Activated CD8-positive, alpha-beta T cell treated with anti-CD3 and anti-CD28 coated beads for 36 hours (primary cell): ENCODE measurements at regions not wholly inside any gene's neighbourhood (a gene's known extent, or its start where the extent isn't known, plus 50 kb on each side); places are given as distances from the start of the nearest gene placed in this dataset.

Experiments
- ATAC-seq: fragments of 200-7000 bp; cut with Tn5 transposase; one replicate; pipeline ENCODE4 v1.10.0; 2021; ENCODE audit warnings: mild to moderate bottlenecking, moderate library complexity
- CTCF ChIA-PET: fragments of 350-600 bp; sonication (Branson Sonifier 250); formaldehyde crosslinking; loops from one replicate; lab custom pipeline; 2021; ENCODE audit warnings: antibody characterized with exemption; lab: Charles Lee
- POLR2A ChIA-PET: fragments of 350-600 bp; sonication (Branson Sonifier 250); formaldehyde crosslinking; loops from one replicate; lab custom pipeline; 2021; ENCODE audit warnings: antibody characterized with exemption; lab: Charles Lee
- DNase-seq: peaks from one replicate; pipeline ENCODE4 v3.0.0-alpha.2; 2020
- H3K27ac Mint-ChIP-seq: one replicate; pipeline ENCODE4 v1.8.0; 2021; ENCODE audit warnings: mild to moderate bottlenecking, mixed read lengths
- H3K27me3 Mint-ChIP-seq: one replicate; pipeline ENCODE4 v1.8.0; 2021; ENCODE audit warnings: mixed read lengths
- H3K36me3 Mint-ChIP-seq: one replicate; pipeline ENCODE4 v1.8.0; 2021; ENCODE audit warnings: low read depth, mixed read lengths
- H3K4me1 Mint-ChIP-seq: one replicate; pipeline ENCODE4 v1.8.0; 2021; ENCODE audit warnings: low read depth, mixed read lengths
- H3K4me3 Mint-ChIP-seq: one replicate; pipeline ENCODE4 v1.8.0; 2021; ENCODE audit warnings: mild to moderate bottlenecking, moderate library complexity, mixed read lengths
- H3K9me3 Mint-ChIP-seq: one replicate; pipeline ENCODE4 v1.8.0; 2021; ENCODE audit warnings: mixed read lengths
- CTCF ChIP-seq: fragments of 200-600 bp; IDR thresholded peaks from one replicate; pipeline ENCODE4 v1.8.0; 2022; ENCODE audit warnings: antibody characterized with exemption, mild to moderate bottlenecking
- intact Hi-C: fragments of 100-400 bp; cut with micrococcal nuclease; formaldehyde crosslinking; loops from one replicate; pipeline ENCODE4 v1.10.0; 2022

- ChIA-PET CTCF (no interaction called here), POLR2A (no interaction called here)
- Mint-ChIP-seq H3K4me3 (no peak overlapping the region), H3K36me3 (no peaks in the 10 kb centered on the region), H3K27ac (no peak overlapping the region), H3K9me3 (no peaks in the 10 kb centered on the region), H3K27me3 (peaks cover 3% of the 10 kb centered on the region), H3K4me1 (no peaks in the 10 kb centered on the region)
- TF ChIP-seq CTCF, result no peak
- DNase-seq (no peak), ATAC-seq (no peak)
- intact Hi-C loops, result no loop called here
These were observed 62.0 kb downstream of the CNGA2 start for GRCh38 chrX:151796576-151796975.

GRCh38 chrX:151801980-151802379, 67.4 kb downstream of the CNGA2 start:
- Mint-ChIP-seq H3K36me3 (no peaks in the 10 kb centered on the region), H3K27me3 (peaks cover 3% of the 10 kb centered on the region), H3K4me3 (no peak overlapping the region), H3K9me3 (no peaks in the 10 kb centered on the region), H3K27ac (no peak overlapping the region), H3K4me1 (no peaks in the 10 kb centered on the region)
- DNase-seq (no peak), ATAC-seq (no peak)
- POLR2A ChIA-PET, result no interaction called here
- no peak for TF ChIP-seq CTCF
- intact Hi-C loops, result no loop called here
- CTCF ChIA-PET, result interaction anchor here (1.2 kb wide), 1 partner anchor 830 kb away, joined by 4 read pairs; no protein-coding TSS in a partner anchor

- H3K9me3 Mint-ChIP-seq, result no peaks in the 10 kb centered on the region
These were observed 72.5 kb downstream of the CNGA2 start for GRCh38 chrX:151806967-151807540.

GRCh38 chrX:151812661-151813060, 78.1 kb downstream of the CNGA2 start:
- intact Hi-C loops, result no loop called here
- Mint-ChIP-seq H3K4me3 (no peak overlapping the region), H3K27me3 (peaks cover 2% of the 10 kb centered on the region), H3K9me3 (no peaks in the 10 kb centered on the region), H3K36me3 (no peaks in the 10 kb centered on the region), H3K27ac (no peak overlapping the region), H3K4me1 (no peaks in the 10 kb centered on the region)
- POLR2A ChIA-PET, result no interaction called here
- no peak for ATAC-seq
- CTCF ChIA-PET, result no interaction called here
- no peak for TF ChIP-seq CTCF
- no peak for DNase-seq

More at GRCh38 chrX:151806967-151807540, 72.5 kb downstream of the CNGA2 start:
- no peak overlapping the region for H3K4me3 Mint-ChIP-seq
- ChIA-PET CTCF (no interaction called here), POLR2A (no interaction called here)
- no peak overlapping the region for H3K27ac Mint-ChIP-seq
- no peaks in the 10 kb centered on the region for H3K36me3 Mint-ChIP-seq
- TF ChIP-seq CTCF, result no peak
- H3K27me3 Mint-ChIP-seq, result no peaks in the 10 kb centered on the region
- DNase-seq (no peak), ATAC-seq (no peak)
- H3K4me1 Mint-ChIP-seq, result no peaks in the 10 kb centered on the region
- intact Hi-C loops, result no loop called here

GRCh38 chrX:151814767-151815166, 80.2 kb downstream of the CNGA2 start:
- TF ChIP-seq CTCF, result no peak
- CTCF ChIA-PET, result no interaction called here
- H3K27me3 Mint-ChIP-seq, result peaks cover 2% of the 10 kb centered on the region
- H3K27ac Mint-ChIP-seq, result no peak overlapping the region
- H3K4me3 Mint-ChIP-seq, result no peak overlapping the region
- H3K36me3 Mint-ChIP-seq, result no peaks in the 10 kb centered on the region
- no peaks in the 10 kb centered on the region for H3K4me1 Mint-ChIP-seq
- no peak for DNase-seq
- no peak for ATAC-seq
- intact Hi-C loops, result no loop called here
- H3K9me3 Mint-ChIP-seq, result no peaks in the 10 kb centered on the region
- POLR2A ChIA-PET, result no interaction called here
